WERI-Rb-1 (cell line): ENCODE measurements at regions not wholly inside any gene's neighbourhood (a gene's known extent, or its start where the extent isn't known, plus 50 kb on each side); places are given as distances from the start of the nearest gene placed in this dataset.
"Not testable (repeated sequence)": the region's sequence is repeated elsewhere in the genome, so short reads cannot be mapped to it uniquely, and the experiment has no call there.

Experiments used
- DNase-seq: peaks from one replicate; pipeline ENCODE4 v3.0.0-alpha.2; 2020
- H3K27ac ChIP-seq: fragments of 250-450 bp; sonication (Bioruptor Pico); 2 replicates; pipeline ENCODE4 v1.5.1; 2020; ENCODE audit warnings: mild to moderate bottlenecking, moderate library complexity
- H3K27me3 ChIP-seq: fragments of 250-450 bp; sonication (Bioruptor Pico); 2 replicates; pipeline ENCODE4 v1.5.1; 2021; ENCODE audit warnings: mild to moderate bottlenecking, low read depth, moderate library complexity; ENCODE audit not compliant: insufficient read depth, severe bottlenecking
- H3K36me3 ChIP-seq: fragments of 250-450 bp; sonication (Bioruptor Pico); 2 replicates; pipeline ENCODE4 v1.5.1; 2020; ENCODE audit warnings: mild to moderate bottlenecking, moderate library complexity
- H3K4me3 ChIP-seq: 2 replicates; pipeline ENCODE4 v1.5.1; 2011; ENCODE audit warnings: low read depth, mild to moderate bottlenecking, control low read depth, low read length
- H3K9me3 ChIP-seq: fragments of 250-450 bp; sonication (Bioruptor Pico); 2 replicates; pipeline ENCODE4 v1.5.1; 2021; ENCODE audit warnings: mild to moderate bottlenecking, moderate library complexity; ENCODE audit not compliant: severe bottlenecking
- CTCF ChIP-seq: IDR thresholded peaks from 2 replicates; pipeline ENCODE4 v1.5.1; 2011; ENCODE audit warnings: low read depth, mild to moderate bottlenecking, control low read depth, inconsistent platforms, low read length

GRCh38 chr7:6965051-6965450 lies 139.0 kb upstream of the CCZ1B start:
- H3K27me3 ChIP-seq, H3K4me3 ChIP-seq, H3K36me3 ChIP-seq, H3K9me3 ChIP-seq, H3K27ac ChIP-seq: not testable (repeated sequence)
- DNase-seq = peak; percentile 82
- peak; percentile 50; the same call in 1 of the 2 replicates for TF ChIP-seq CTCF

GRCh38 chr7:6970180-6970579 lies 144.1 kb upstream of the CCZ1B start:
- H3K4me3 ChIP-seq, H3K36me3 ChIP-seq, H3K27me3 ChIP-seq, H3K9me3 ChIP-seq, H3K27ac ChIP-seq, DNase-seq: not testable (repeated sequence)

GRCh38 chr7:6974876-6975275 lies 148.8 kb upstream of the CCZ1B start:
- H3K9me3 ChIP-seq = peaks cover 22% of the 10 kb centered on the region
- not testable (repeated sequence) for DNase-seq, H3K4me3 ChIP-seq, H3K36me3 ChIP-seq, H3K27me3 ChIP-seq, H3K27ac ChIP-seq

- H3K36me3 ChIP-seq, H3K4me3 ChIP-seq, H3K27me3 ChIP-seq, DNase-seq, H3K27ac ChIP-seq: not testable (repeated sequence)
- peaks cover 17% of the 10 kb centered on the region for H3K9me3 ChIP-seq
Measured at GRCh38 chr7:6975346-6975745, 149.3 kb upstream of the CCZ1B start.

GRCh38 chr7:6977368-6977767 lies 151.3 kb upstream of the CCZ1B start:
- H3K27ac ChIP-seq, DNase-seq, H3K4me3 ChIP-seq, H3K36me3 ChIP-seq, H3K27me3 ChIP-seq: not testable (repeated sequence)
- H3K9me3 ChIP-seq = peaks cover 12% of the 10 kb centered on the region

GRCh38 chr7:6978326-6978725 lies 152.3 kb upstream of the CCZ1B start:
- not testable (repeated sequence) for H3K36me3 ChIP-seq, H3K4me3 ChIP-seq, H3K27me3 ChIP-seq, H3K27ac ChIP-seq, DNase-seq
- H3K9me3 ChIP-seq = peaks cover 12% of the 10 kb centered on the region

GRCh38 chr7:6979456-6979855 lies 153.4 kb upstream of the CCZ1B start:
- H3K27me3 ChIP-seq, H3K27ac ChIP-seq, H3K4me3 ChIP-seq, H3K36me3 ChIP-seq, DNase-seq: not testable (repeated sequence)
- H3K9me3 ChIP-seq = peaks cover 12% of the 10 kb centered on the region

- H3K27me3 ChIP-seq = not testable (repeated sequence)
Measured at GRCh38 chr7:6982375-6982774, 156.3 kb upstream of the CCZ1B start.

GRCh38 chr7:6986892-6987291 lies 160.8 kb upstream of the CCZ1B start:
- not testable (repeated sequence) for DNase-seq, H3K9me3 ChIP-seq, H3K4me3 ChIP-seq, H3K36me3 ChIP-seq, H3K27me3 ChIP-seq, H3K27ac ChIP-seq

More at GRCh38 chr7:6982375-6982774, 156.3 kb upstream of the CCZ1B start:
- not testable (repeated sequence) for H3K36me3 ChIP-seq, H3K27ac ChIP-seq, H3K9me3 ChIP-seq, H3K4me3 ChIP-seq, DNase-seq

GRCh38 chr7:6988608-6989007 lies 162.5 kb upstream of the CCZ1B start:
- not testable (repeated sequence) for H3K27me3 ChIP-seq, H3K36me3 ChIP-seq, H3K27ac ChIP-seq, DNase-seq, H3K4me3 ChIP-seq, H3K9me3 ChIP-seq

- DNase-seq, H3K9me3 ChIP-seq, H3K4me3 ChIP-seq, H3K27me3 ChIP-seq, H3K36me3 ChIP-seq, H3K27ac ChIP-seq: not testable (repeated sequence)
Measured at GRCh38 chr7:6989968-6990367, 163.9 kb upstream of the CCZ1B start.

GRCh38 chr7:6990426-6991152 lies 164.5 kb upstream of the CCZ1B start:
- H3K4me3 ChIP-seq, H3K27me3 ChIP-seq, H3K9me3 ChIP-seq, DNase-seq, H3K27ac ChIP-seq, H3K36me3 ChIP-seq: not testable (repeated sequence)

- H3K27ac ChIP-seq, H3K4me3 ChIP-seq, H3K36me3 ChIP-seq, H3K9me3 ChIP-seq, DNase-seq, H3K27me3 ChIP-seq: not testable (repeated sequence)
Measured at GRCh38 chr7:6991169-6991611, 165.1 kb upstream of the CCZ1B start.

- H3K27ac ChIP-seq, H3K36me3 ChIP-seq, H3K4me3 ChIP-seq, H3K27me3 ChIP-seq, H3K9me3 ChIP-seq, DNase-seq: not testable (repeated sequence)
Measured at GRCh38 chr7:6991686-6992085, 165.6 kb upstream of the CCZ1B start.
